ENCODE measurements at regions not wholly inside any gene's neighbourhood (a gene's known extent, or its start where the extent isn't known, plus 50 kb on each side); places are given as distances from the start of the nearest gene placed in this dataset.
"Not testable (repeated sequence)": the region's sequence is repeated elsewhere in the genome, so short reads cannot be mapped to it uniquely, and the experiment has no call there.

GRCh38 chr1:229913489-229913888, 153.5 kb upstream of the GALNT2 start:
- Histone ChIP-seq H3K9me2 (ENCODE audit: insufficient read depth, low read length) (no peaks in the 10 kb centered on the region), H3K9me3 (ENCODE audit: low read length) (no peaks in the 10 kb centered on the region), H3K4me3 (ENCODE audit: low read length) (no peak overlapping the region), H3K36me3 (ENCODE audit: insufficient read depth, low read length) (no peaks in the 10 kb centered on the region), H3K9ac (ENCODE audit: low read length) (no peak overlapping the region), H4K20me1 (ENCODE audit: insufficient read depth) (no peaks in the 10 kb centered on the region), H3K79me2 (replicated peaks; ENCODE audit: insufficient read depth, low read length) (no peaks in the 10 kb centered on the region), H3K27me3 (ENCODE audit: insufficient read depth, low read depth, low read length) (no peaks in the 10 kb centered on the region), H2AFZ (ENCODE audit: low read depth, low read length) (no peak overlapping the region), H3K27ac (ENCODE audit: low read length) (no peak overlapping the region), H3K4me2 (ENCODE audit: low read length) (no peak overlapping the region), H3F3A (ENCODE audit: insufficient read depth, low read length, poor library complexity, severe bottlenecking) (no peaks in the 10 kb centered on the region)
- TF ChIP-seq EZH2 (IDR thresholded peaks at IDR 0.05; ENCODE audit: borderline replicate concordance, insufficient read depth, low read length, poor library complexity, severe bottlenecking) (no peak), EP300 (conservative IDR thresholded peaks at IDR 0.05; ENCODE audit: poor library complexity, severe bottlenecking) (no peak), MXI1 (conservative IDR thresholded peaks at IDR 0.05; ENCODE audit: poor library complexity, severe bottlenecking) (no peak), RAD21 (conservative IDR thresholded peaks at IDR 0.05) (no peak), REST (IDR thresholded peaks at IDR 0.05; ENCODE audit: borderline replicate concordance) (no peak)

GRCh38 chr1:229919488-229919887, 147.6 kb upstream of the GALNT2 start:
- H3K4me2 ChIP-seq (ENCODE audit: low read length); H3K27me3 ChIP-seq (ENCODE audit: insufficient read depth, low read depth, low read length); H3K9me3 ChIP-seq (ENCODE audit: low read length): not testable (repeated sequence)

GRCh38 chr1:229920683-229921082, 146.4 kb upstream of the GALNT2 start:
- H2AFZ ChIP-seq (ENCODE audit: low read depth, low read length): no peak overlapping the region
- H3K9ac ChIP-seq (ENCODE audit: low read length): no peak overlapping the region
- no peaks in the 10 kb centered on the region for H3K36me3 ChIP-seq (ENCODE audit: insufficient read depth, low read length)
- H3K27ac ChIP-seq (ENCODE audit: low read length): no peak overlapping the region
- H3K27me3 ChIP-seq (ENCODE audit: insufficient read depth, low read depth, low read length): no peaks in the 10 kb centered on the region
- TF ChIP-seq EP300 (conservative IDR thresholded peaks at IDR 0.05; ENCODE audit: poor library complexity, severe bottlenecking) (no peak), EZH2 (IDR thresholded peaks at IDR 0.05; ENCODE audit: borderline replicate concordance, insufficient read depth, low read length, poor library complexity, severe bottlenecking) (no peak), REST (IDR thresholded peaks at IDR 0.05; ENCODE audit: borderline replicate concordance) (no peak), MXI1 (conservative IDR thresholded peaks at IDR 0.05; ENCODE audit: poor library complexity, severe bottlenecking) (no peak), SMC3 (conservative IDR thresholded peaks at IDR 0.05; ENCODE audit: poor library complexity) (no peak), TAF1 (IDR thresholded peaks at IDR 0.05; ENCODE audit: low read depth) (no peak), POLR2AphosphoS5 (IDR thresholded peaks at IDR 0.05) (no peak)
- no peaks in the 10 kb centered on the region for H3F3A ChIP-seq (ENCODE audit: insufficient read depth, low read length, poor library complexity, severe bottlenecking)
- no peaks in the 10 kb centered on the region for H3K79me2 ChIP-seq (replicated peaks; ENCODE audit: insufficient read depth, low read length)
- H3K9me2 ChIP-seq (ENCODE audit: insufficient read depth, low read length): no peaks in the 10 kb centered on the region
- H3K9me3 ChIP-seq (ENCODE audit: low read length): no peaks in the 10 kb centered on the region
- H4K20me1 ChIP-seq (ENCODE audit: insufficient read depth): no peaks in the 10 kb centered on the region
- H3K4me2 ChIP-seq (ENCODE audit: low read length): no peak overlapping the region
- H3K4me3 ChIP-seq (ENCODE audit: low read length): no peak overlapping the region

More at GRCh38 chr1:229919488-229919887, 147.6 kb upstream of the GALNT2 start:
- H3K36me3 ChIP-seq (ENCODE audit: insufficient read depth, low read length); H2AFZ ChIP-seq (ENCODE audit: low read depth, low read length); H4K20me1 ChIP-seq (ENCODE audit: insufficient read depth); H3K27ac ChIP-seq (ENCODE audit: low read length); H3K9me2 ChIP-seq (ENCODE audit: insufficient read depth, low read length); H3F3A ChIP-seq (ENCODE audit: insufficient read depth, low read length, poor library complexity, severe bottlenecking); H3K4me3 ChIP-seq (ENCODE audit: low read length); H3K79me2 ChIP-seq (replicated peaks; ENCODE audit: insufficient read depth, low read length); H3K9ac ChIP-seq (ENCODE audit: low read length): not testable (repeated sequence)
